ENCODE measurements at regions not wholly inside any gene's neighbourhood (a gene's known extent, or its start where the extent isn't known, plus 50 kb on each side); places are given as distances from the start of the nearest gene placed in this dataset.

DNA sequence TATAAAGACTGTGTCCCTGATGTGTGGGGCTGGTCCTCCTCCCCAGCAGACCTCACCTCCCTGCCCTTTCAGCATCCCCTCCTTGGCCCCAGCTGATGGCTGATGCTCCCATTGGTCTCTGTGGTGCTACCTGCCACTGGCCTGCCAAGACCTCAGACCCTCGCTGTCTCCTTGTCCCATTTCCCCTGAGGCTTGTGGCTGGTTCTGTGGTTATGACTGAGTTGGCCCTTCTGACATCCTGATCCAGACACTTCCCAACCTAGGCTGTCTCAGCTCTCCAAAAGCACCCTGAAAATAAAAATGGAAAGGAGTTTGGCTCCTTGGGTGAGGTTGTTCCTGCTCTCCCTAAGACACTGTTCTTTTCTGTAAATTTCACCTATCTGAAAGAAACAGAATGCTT is 214.2 kb downstream of the RPS24 start:
- 50 to 91% methylated on average over 1 of the region's 1 CpG for WGBS, 2 donors
- TF ChIP-seq, protein P1, sequence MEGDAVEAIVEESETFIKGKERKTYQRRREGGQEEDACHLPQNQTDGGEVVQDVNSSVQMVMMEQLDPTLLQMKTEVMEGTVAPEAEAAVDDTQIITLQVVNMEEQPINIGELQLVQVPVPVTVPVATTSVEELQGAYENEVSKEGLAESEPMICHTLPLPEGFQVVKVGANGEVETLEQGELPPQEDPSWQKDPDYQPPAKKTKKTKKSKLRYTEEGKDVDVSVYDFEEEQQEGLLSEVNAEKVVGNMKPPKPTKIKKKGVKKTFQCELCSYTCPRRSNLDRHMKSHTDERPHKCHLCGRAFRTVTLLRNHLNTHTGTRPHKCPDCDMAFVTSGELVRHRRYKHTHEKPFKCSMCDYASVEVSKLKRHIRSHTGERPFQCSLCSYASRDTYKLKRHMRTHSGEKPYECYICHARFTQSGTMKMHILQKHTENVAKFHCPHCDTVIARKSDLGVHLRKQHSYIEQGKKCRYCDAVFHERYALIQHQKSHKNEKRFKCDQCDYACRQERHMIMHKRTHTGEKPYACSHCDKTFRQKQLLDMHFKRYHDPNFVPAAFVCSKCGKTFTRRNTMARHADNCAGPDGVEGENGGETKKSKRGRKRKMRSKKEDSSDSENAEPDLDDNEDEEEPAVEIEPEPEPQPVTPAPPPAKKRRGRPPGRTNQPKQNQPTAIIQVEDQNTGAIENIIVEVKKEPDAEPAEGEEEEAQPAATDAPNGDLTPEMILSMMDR (IDR thresholded peaks at IDR 0.05) = no peak
- TF ChIP-seq POLR2A (IDR thresholded peaks at IDR 0.05) = no peak

DNA sequence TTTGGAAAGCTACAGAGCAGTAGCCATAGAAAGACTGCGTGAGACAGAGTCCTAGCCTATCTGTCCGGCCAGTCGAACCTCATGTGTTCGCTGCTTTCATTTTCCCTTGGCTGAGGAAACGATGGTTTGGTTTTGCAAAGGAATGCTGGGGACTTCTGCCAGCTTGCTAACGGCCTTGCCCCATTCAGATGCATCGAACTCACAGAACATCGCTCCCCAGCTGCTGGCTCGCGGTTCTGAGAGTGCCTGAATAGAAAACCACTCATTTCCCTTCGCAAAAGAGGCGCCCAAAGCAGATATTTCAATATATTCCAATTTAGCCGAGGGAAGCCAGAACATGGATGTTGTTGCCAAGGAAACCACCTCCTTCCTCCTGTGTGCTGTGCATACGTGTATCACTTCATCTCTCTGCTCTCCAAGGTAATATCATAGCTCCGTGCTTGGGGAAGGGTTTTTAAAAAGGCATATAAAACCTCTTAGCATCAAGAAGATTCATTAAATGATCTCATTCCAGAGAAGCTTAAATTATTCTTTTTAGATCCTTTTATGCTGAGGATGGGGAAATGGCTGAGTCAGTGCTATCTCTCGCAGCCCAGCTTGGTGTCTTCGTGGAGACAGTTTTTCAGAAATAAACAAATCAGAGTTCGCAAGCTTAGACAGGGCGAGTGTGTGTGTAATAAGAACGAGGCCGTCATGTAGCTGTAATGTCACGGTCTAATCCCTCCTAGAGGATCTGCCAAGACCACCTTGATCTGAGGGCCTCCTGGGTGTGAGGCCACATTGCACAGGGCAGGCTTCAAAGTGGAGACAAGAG is 215.2 kb downstream of the RPS24 start:
- Histone ChIP-seq H3K27ac (peak overlapping the region in 1 of 3 donors; percentile 10), H3K27me3 (no peaks in the 10 kb centered on the region), H3K9me3 (no peaks in the 10 kb centered on the region), H3K4me1 (peaks cover 0 to 6% of the 10 kb centered on the region in 2 donors), H3K4me3 (replicated peaks in 1 of 3) (no peak overlapping the region), H3K36me3 (no peaks in the 10 kb centered on the region)
- TF ChIP-seq POLR2A (IDR thresholded peaks at IDR 0.05) = no peak
- TF ChIP-seq, protein P1 (IDR thresholded peaks at IDR 0.05) = no peak
- intact Hi-C loops (cut with DNase I) = no loop called here
- DNase-seq = peak; percentile 20 to 38
- 51 to 60% methylated on average over 22 of the region's 22 CpGs for WGBS, 2 donors

More for the DNA sequence above, 214.2 kb downstream of the RPS24 start:
- no peak for DNase-seq
- intact Hi-C loops (cut with DNase I) = no loop called here
- H3K9me3 ChIP-seq = no peaks in the 10 kb centered on the region
- no peaks in the 10 kb centered on the region for H3K36me3 ChIP-seq
- H3K4me3 ChIP-seq (replicated peaks in 1 of 3) = no peak overlapping the region
- no peaks in the 10 kb centered on the region for H3K27me3 ChIP-seq
- no peak overlapping the region for H3K27ac ChIP-seq
- peaks cover 0 to 6% of the 10 kb centered on the region in 2 donors for H3K4me1 ChIP-seq

DNA sequence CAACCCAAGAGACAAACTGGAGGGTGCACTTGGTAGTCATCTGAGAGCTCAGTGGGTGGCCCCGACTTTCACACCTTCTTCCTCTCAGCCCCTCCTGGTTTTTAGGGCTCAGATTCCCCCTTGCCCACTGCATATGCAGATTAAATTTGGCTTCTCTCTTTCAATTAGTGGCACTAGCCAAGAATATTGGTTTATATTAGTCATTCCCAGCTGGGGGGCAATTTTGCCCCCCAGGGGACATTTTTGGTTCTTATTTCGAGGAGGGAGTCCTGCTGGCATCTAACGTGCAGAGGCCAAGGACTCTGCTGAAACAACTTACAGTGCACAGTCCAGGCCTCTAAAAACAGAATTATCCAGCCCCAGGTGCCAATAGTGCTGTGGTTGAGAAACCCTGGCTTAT is 216.0 kb downstream of the RPS24 start:
- no peak overlapping the region for H3K4me3 ChIP-seq (replicated peaks in 1 of 3)

DNA sequence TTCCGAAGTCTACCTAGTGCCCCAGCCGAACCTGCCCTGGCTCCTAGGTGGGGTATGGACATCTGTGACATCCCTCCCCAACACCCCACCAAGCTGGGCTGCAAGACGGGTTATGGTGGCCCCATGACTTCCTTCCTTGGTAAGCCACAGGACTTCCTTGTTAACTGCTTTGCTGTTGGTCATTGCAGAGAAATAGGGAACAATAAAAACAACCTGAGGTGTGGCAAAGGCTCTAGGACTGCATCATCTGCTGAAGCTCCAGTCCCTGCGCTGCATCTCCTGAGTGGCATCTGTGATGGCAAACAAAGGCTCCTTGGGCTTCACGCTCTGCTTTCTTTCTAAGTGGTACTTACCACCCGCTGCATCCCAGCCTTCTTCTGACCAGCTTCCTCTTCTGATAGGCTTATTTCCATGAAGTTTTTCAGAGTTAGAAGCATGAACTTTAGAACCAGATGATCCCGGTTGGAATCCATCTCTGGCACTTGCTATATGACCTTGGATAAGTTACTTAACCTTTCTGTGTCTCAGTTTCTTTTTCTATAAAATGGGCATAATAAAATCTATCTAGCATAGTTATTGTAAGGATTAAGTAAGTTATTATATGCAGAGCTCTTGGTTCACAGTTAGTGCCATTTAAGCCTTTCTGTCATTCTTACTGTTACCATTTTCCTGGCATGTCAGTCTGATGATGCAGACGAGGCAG is 216.8 kb downstream of the RPS24 start:
- intact Hi-C loops (cut with DNase I) = no loop called here
- Histone ChIP-seq H3K27me3 (no peaks in the 10 kb centered on the region), H3K36me3 (no peaks in the 10 kb centered on the region), H3K27ac (no peak overlapping the region), H3K4me1 (peaks cover 7 to 10% of the 10 kb centered on the region in 2 donors), H3K4me3 (replicated peaks in 1 of 3) (no peak overlapping the region), H3K9me3 (no peaks in the 10 kb centered on the region)
- TF ChIP-seq, protein P1 (IDR thresholded peaks at IDR 0.05) = no peak
- no peak for TF ChIP-seq POLR2A (IDR thresholded peaks at IDR 0.05)
- DNase-seq = peak; percentile 72 to 79
- 51 to 53% methylated on average over 8 of the region's 8 CpGs for WGBS, 2 donors

More for the DNA sequence above, 216.0 kb downstream of the RPS24 start:
- Histone ChIP-seq H3K27ac (no peak overlapping the region), H3K9me3 (no peaks in the 10 kb centered on the region), H3K4me1 (peaks cover 0 to 6% of the 10 kb centered on the region in 2 donors), H3K27me3 (no peaks in the 10 kb centered on the region), H3K36me3 (no peaks in the 10 kb centered on the region)
- WGBS, 2 donors = 43 to 60% methylated on average over 3 of the region's 3 CpGs
- TF ChIP-seq, protein P1 (IDR thresholded peaks at IDR 0.05) = no peak
- TF ChIP-seq POLR2A (IDR thresholded peaks at IDR 0.05) = no peak
- no peak for DNase-seq
- intact Hi-C loops (cut with DNase I) = no loop called here

DNA sequence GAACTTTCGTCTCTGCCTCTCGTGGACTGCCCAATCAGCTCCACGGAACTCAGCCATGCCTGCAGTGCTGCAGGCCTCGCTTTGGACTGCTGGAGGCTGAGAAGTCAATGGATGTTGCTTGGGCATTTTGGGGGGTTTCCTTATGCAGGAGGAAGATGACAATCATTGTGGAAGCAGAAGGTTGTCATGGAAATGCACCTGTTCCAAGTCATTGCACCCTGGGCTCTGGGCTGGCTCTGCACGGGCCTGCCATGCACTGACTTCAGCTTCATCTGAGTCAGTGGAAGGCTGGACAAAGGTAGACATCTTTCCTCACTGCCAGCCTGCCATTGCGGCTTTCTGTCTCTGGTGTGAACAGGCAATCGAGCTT is 217.3 kb downstream of the RPS24 start:
- WGBS, 2 donors = 73 to 80% methylated on average over 7 of the region's 7 CpGs
- H3K27me3 ChIP-seq = no peaks in the 10 kb centered on the region
- H3K36me3 ChIP-seq = no peaks in the 10 kb centered on the region
- TF ChIP-seq POLR2A (IDR thresholded peaks at IDR 0.05) = no peak
- TF ChIP-seq, protein P1 (IDR thresholded peaks at IDR 0.05) = no peak
- intact Hi-C loops (cut with DNase I) = no loop called here
- peaks cover 13 to 16% of the 10 kb centered on the region in 2 donors for H3K4me1 ChIP-seq
- no peak overlapping the region for H3K4me3 ChIP-seq (replicated peaks in 1 of 3)
- H3K27ac ChIP-seq = no peak overlapping the region
- no peaks in the 10 kb centered on the region for H3K9me3 ChIP-seq
- DNase-seq = no peak

All from thyroid gland (tissue), 4 donors.